ENCODE measurements at regions not wholly inside any gene's neighbourhood (a gene's known extent, or its start where the extent isn't known, plus 50 kb on each side); places are given as distances from the start of the nearest gene placed in this dataset.

- no peak overlapping the region for H3K27ac ChIP-seq (ENCODE audit: low read length)
- H3K4me1 ChIP-seq (ENCODE audit: insufficient read depth, low read length) = no peaks in the 10 kb centered on the region
- no peak for TF ChIP-seq EZH2 (IDR thresholded peaks at IDR 0.05; ENCODE audit: borderline replicate concordance, low read depth, low read length, severe bottlenecking)
- no peak for TF ChIP-seq CTCF (IDR thresholded peaks at IDR 0.05; ENCODE audit: borderline replicate concordance, extremely low read depth, low read length, poor library complexity, severe bottlenecking)
- H2AFZ ChIP-seq (ENCODE audit: low read depth, low read length) = no peak overlapping the region
- no peaks in the 10 kb centered on the region for H3K27me3 ChIP-seq (ENCODE audit: insufficient read depth, low read length, poor library complexity)
- H3K9ac ChIP-seq (ENCODE audit: low read depth, low read length) = no peak overlapping the region
- no peak for DNase-seq
- H3K36me3 ChIP-seq (ENCODE audit: insufficient read depth, low read length) = no peaks in the 10 kb centered on the region
- ATAC-seq (ENCODE audit: insufficient read depth, low read depth) = no peak
- no peaks in the 10 kb centered on the region for H3K79me2 ChIP-seq (ENCODE audit: insufficient read depth, low read length)
- H3K4me3 ChIP-seq (ENCODE audit: low read depth in 1 of 2, low read length in 2 of 2) = no peak overlapping the region
- H3K9me3 ChIP-seq (ENCODE audit: insufficient read depth, low read length, severe bottlenecking) = no peaks in the 10 kb centered on the region
- H3K4me2 ChIP-seq (ENCODE audit: insufficient read depth, low read length) = no peak overlapping the region
- H4K20me1 ChIP-seq (ENCODE audit: insufficient read depth, low read length) = no peaks in the 10 kb centered on the region
Measured at GRCh38 chr13:106238690-106239089, 296.8 kb downstream of the EFNB2 start.

DNA sequence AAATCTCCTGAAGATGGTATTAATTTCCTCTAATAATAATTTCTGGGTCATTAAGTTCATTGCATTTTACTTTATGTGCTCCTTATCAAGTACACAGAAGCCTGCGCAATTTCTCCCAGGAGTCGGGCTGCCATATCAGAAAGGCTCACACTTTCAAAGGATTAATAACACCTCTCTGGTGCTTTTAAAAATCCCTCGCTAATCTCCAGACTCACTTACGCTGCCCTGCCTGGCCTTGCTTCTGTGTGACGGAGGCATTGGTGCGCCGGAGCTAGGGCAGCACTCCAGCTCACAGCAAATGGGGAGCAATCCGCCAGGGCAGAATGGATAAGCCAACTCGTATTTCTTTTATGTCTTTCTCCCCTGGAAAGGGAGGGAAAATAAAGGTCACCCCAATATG, 300.8 kb downstream of the EFNB2 start:
- no peak for ATAC-seq (ENCODE audit: insufficient read depth, low read depth)
- Histone ChIP-seq H3K9ac (ENCODE audit: low read depth, low read length) (no peak overlapping the region), H3K4me3 (ENCODE audit: low read depth in 1 of 2, low read length in 2 of 2) (no peak overlapping the region), H3K27me3 (ENCODE audit: insufficient read depth, low read length, poor library complexity) (no peaks in the 10 kb centered on the region), H3K4me2 (ENCODE audit: insufficient read depth, low read length) (no peak overlapping the region), H4K20me1 (ENCODE audit: insufficient read depth, low read length) (no peaks in the 10 kb centered on the region), H2AFZ (ENCODE audit: low read depth, low read length) (no peak overlapping the region), H3K36me3 (ENCODE audit: insufficient read depth, low read length) (no peaks in the 10 kb centered on the region), H3K4me1 (ENCODE audit: insufficient read depth, low read length) (no peaks in the 10 kb centered on the region), H3K27ac (ENCODE audit: low read length) (no peak overlapping the region), H3K79me2 (ENCODE audit: insufficient read depth, low read length) (no peaks in the 10 kb centered on the region), H3K9me3 (ENCODE audit: insufficient read depth, low read length, severe bottlenecking) (no peaks in the 10 kb centered on the region)
- no peak for DNase-seq
- no peak for TF ChIP-seq CTCF (IDR thresholded peaks at IDR 0.05; ENCODE audit: borderline replicate concordance, extremely low read depth, low read length, poor library complexity, severe bottlenecking)
- no peak for TF ChIP-seq EZH2 (IDR thresholded peaks at IDR 0.05; ENCODE audit: borderline replicate concordance, low read depth, low read length, severe bottlenecking)

DNA sequence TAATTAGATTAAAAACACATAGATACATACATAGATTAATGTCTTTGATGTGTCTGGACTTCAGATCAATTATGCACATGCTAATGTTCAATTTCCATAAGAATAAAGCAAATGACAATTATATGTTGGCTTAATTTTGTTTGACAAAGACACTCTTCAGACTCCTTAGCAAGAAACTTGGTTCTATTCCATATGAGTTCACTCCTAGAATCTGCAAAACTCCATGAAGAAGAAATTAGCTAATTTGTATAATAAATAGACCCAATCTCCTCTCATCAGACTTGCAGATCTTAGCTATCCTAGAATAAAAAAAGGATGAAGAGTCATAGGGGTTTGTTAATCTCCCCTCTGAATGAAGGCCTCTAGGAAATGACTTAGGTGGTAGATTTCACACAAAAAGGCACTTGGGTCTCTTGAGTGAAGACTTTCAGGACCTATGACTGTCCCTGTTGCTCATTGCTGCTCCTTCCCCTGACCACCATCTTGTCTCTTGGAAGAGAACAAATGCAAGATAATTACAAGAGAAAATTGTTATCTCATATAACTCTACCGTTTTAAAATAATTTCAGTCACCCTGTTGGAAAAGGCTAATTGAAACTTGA, 302.2 kb downstream of the EFNB2 start:
- Histone ChIP-seq H3K4me2 (ENCODE audit: insufficient read depth, low read length) (no peak overlapping the region), H3K27ac (ENCODE audit: low read length) (no peak overlapping the region), H3K9me3 (ENCODE audit: insufficient read depth, low read length, severe bottlenecking) (no peaks in the 10 kb centered on the region), H3K4me1 (ENCODE audit: insufficient read depth, low read length) (no peaks in the 10 kb centered on the region), H3K4me3 (ENCODE audit: low read depth in 1 of 2, low read length in 2 of 2) (no peak overlapping the region), H3K36me3 (ENCODE audit: insufficient read depth, low read length) (no peaks in the 10 kb centered on the region), H2AFZ (ENCODE audit: low read depth, low read length) (no peak overlapping the region), H3K27me3 (ENCODE audit: insufficient read depth, low read length, poor library complexity) (no peaks in the 10 kb centered on the region), H3K9ac (ENCODE audit: low read depth, low read length) (no peak overlapping the region), H4K20me1 (ENCODE audit: insufficient read depth, low read length) (no peaks in the 10 kb centered on the region), H3K79me2 (ENCODE audit: insufficient read depth, low read length) (no peaks in the 10 kb centered on the region)
- DNase-seq (no peak), ATAC-seq (ENCODE audit: insufficient read depth, low read depth) (no peak)
- no peak for TF ChIP-seq CTCF (IDR thresholded peaks at IDR 0.05; ENCODE audit: borderline replicate concordance, extremely low read depth, low read length, poor library complexity, severe bottlenecking)
- no peak for TF ChIP-seq EZH2 (IDR thresholded peaks at IDR 0.05; ENCODE audit: borderline replicate concordance, low read depth, low read length, severe bottlenecking)

GRCh38 chr13:106232681-106233080, 302.8 kb downstream of the EFNB2 start:
- Histone ChIP-seq H3K27me3 (ENCODE audit: insufficient read depth, low read length, poor library complexity) (no peaks in the 10 kb centered on the region), H3K27ac (ENCODE audit: low read length) (no peak overlapping the region), H3K36me3 (ENCODE audit: insufficient read depth, low read length) (no peaks in the 10 kb centered on the region), H4K20me1 (ENCODE audit: insufficient read depth, low read length) (no peaks in the 10 kb centered on the region), H2AFZ (ENCODE audit: low read depth, low read length) (no peak overlapping the region), H3K4me1 (ENCODE audit: insufficient read depth, low read length) (no peaks in the 10 kb centered on the region), H3K4me2 (ENCODE audit: insufficient read depth, low read length) (no peak overlapping the region), H3K4me3 (ENCODE audit: low read depth in 1 of 2, low read length in 2 of 2) (no peak overlapping the region), H3K79me2 (ENCODE audit: insufficient read depth, low read length) (no peaks in the 10 kb centered on the region), H3K9ac (ENCODE audit: low read depth, low read length) (no peak overlapping the region), H3K9me3 (ENCODE audit: insufficient read depth, low read length, severe bottlenecking) (no peaks in the 10 kb centered on the region)
- no peak for ATAC-seq (ENCODE audit: insufficient read depth, low read depth)
- DNase-seq = no peak
- TF ChIP-seq EZH2 (IDR thresholded peaks at IDR 0.05; ENCODE audit: borderline replicate concordance, low read depth, low read length, severe bottlenecking) (no peak), CTCF (IDR thresholded peaks at IDR 0.05; ENCODE audit: borderline replicate concordance, extremely low read depth, low read length, poor library complexity, severe bottlenecking) (no peak)
